ENCODE measurements at regions not wholly inside any gene's neighbourhood (a gene's known extent, or its start where the extent isn't known, plus 50 kb on each side); places are given as distances from the start of the nearest gene placed in this dataset.

DNA sequence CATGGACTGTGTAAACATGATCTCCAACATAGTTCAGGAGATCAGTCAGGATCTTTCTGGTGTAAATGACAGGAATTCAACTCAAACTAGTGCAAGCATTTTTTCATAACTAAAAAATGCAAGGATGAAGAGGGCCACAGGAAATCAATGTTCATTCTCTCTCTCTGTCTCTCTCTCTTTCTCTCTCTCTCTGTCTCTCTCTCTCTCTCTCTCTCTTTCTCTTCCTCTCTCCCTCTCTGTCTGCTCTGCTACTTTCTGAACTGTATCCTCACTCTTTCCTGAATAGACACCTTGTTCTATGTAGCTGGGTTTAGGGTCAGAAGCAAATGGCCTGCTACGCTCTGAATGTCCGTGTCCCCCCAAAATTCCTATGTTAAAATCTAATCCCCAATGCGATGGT, 240.9 kb upstream of the UBE2E2 start:
- TF ChIP-seq, protein P1, sequence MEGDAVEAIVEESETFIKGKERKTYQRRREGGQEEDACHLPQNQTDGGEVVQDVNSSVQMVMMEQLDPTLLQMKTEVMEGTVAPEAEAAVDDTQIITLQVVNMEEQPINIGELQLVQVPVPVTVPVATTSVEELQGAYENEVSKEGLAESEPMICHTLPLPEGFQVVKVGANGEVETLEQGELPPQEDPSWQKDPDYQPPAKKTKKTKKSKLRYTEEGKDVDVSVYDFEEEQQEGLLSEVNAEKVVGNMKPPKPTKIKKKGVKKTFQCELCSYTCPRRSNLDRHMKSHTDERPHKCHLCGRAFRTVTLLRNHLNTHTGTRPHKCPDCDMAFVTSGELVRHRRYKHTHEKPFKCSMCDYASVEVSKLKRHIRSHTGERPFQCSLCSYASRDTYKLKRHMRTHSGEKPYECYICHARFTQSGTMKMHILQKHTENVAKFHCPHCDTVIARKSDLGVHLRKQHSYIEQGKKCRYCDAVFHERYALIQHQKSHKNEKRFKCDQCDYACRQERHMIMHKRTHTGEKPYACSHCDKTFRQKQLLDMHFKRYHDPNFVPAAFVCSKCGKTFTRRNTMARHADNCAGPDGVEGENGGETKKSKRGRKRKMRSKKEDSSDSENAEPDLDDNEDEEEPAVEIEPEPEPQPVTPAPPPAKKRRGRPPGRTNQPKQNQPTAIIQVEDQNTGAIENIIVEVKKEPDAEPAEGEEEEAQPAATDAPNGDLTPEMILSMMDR (IDR thresholded peaks at IDR 0.05), result no peak
- no peak for TF ChIP-seq POLR2A (IDR thresholded peaks at IDR 0.05)
- no peak for TF ChIP-seq POLR2AphosphoS5 (IDR thresholded peaks at IDR 0.05)
- no peak for TF ChIP-seq EP300 (IDR thresholded peaks at IDR 0.05)
